ENCODE measurements at regions not wholly inside any gene's neighbourhood (a gene's known extent, or its start where the extent isn't known, plus 50 kb on each side); places are given as distances from the start of the nearest gene placed in this dataset.

GRCh38 chr1:56382929-56383328 is 196.4 kb downstream of the PLPP3 start:
- CTCF ChIA-PET: interaction anchor here (1.0 kb wide), 1 partner anchor 13 kb away, joined by 4 read pairs; no protein-coding TSS in a partner anchor
- Histone ChIP-seq H3K4me1 (ENCODE audit: control extremely low read depth in 1 of 4, control insufficient read depth in 4 of 4, insufficient read depth in 4 of 4, low read length in 3 of 4) (peaks cover 0 to 13% (median 4%) of the 10 kb centered on the region in 4 experiments), H3K27me3 (replicated peaks in 2 of 5; ENCODE audit: control insufficient read depth in 4 of 5, insufficient read depth in 5 of 5, low read length in 4 of 5) (peaks cover 0 to under 1% (median 0%) of the 10 kb centered on the region in 5 experiments), H3K27ac (ENCODE audit: insufficient read depth in 1 of 2, low read depth in 1 of 2, low read length in 2 of 2, poor library complexity in 1 of 2, severe bottlenecking in 2 of 2) (no peak overlapping the region), H3K36me3 (ENCODE audit: control insufficient read depth in 4 of 4, insufficient read depth in 4 of 4, low read length in 3 of 4) (no peaks in the 10 kb centered on the region), H3K4me3 (ENCODE audit: control insufficient read depth in 1 of 7, extremely low read depth in 1 of 7, insufficient read depth in 4 of 7, low read depth in 2 of 7, low read length in 6 of 7) (no peak overlapping the region), H3K9me3 (ENCODE audit: control extremely low read depth in 1 of 5, control insufficient read depth in 4 of 5, insufficient read depth in 2 of 5, low read depth in 1 of 5, low read length in 4 of 5) (no peaks in the 10 kb centered on the region)
- no peak for DNase-seq
- 100% methylated on average over 4 of the region's 5 CpGs for WGBS (ENCODE audit: insufficient coverage)
- POLR2A ChIA-PET: no interaction called here

- CTCF ChIA-PET: no interaction called here
- no peaks in the 10 kb centered on the region for H3K9me3 ChIP-seq (ENCODE audit: control extremely low read depth in 1 of 5, control insufficient read depth in 4 of 5, insufficient read depth in 2 of 5, low read depth in 1 of 5, low read length in 4 of 5)
- 91% methylated on average over 3 of the region's 4 CpGs for WGBS (ENCODE audit: insufficient coverage)
Observed at GRCh38 chr1:56380531-56380930, 198.8 kb downstream of the PLPP3 start.

GRCh38 chr1:56378341-56379070 is 200.9 kb downstream of the PLPP3 start:
- ChIA-PET POLR2A (no interaction called here), CTCF (no interaction called here)
- no peak for DNase-seq
- no peak overlapping the region for H3K4me3 ChIP-seq (ENCODE audit: control insufficient read depth in 1 of 7, extremely low read depth in 1 of 7, insufficient read depth in 4 of 7, low read depth in 2 of 7, low read length in 6 of 7)
- no peak overlapping the region for H3K27ac ChIP-seq (ENCODE audit: insufficient read depth in 1 of 2, low read depth in 1 of 2, low read length in 2 of 2, poor library complexity in 1 of 2, severe bottlenecking in 2 of 2)
- H3K4me1 ChIP-seq (ENCODE audit: control extremely low read depth in 1 of 4, control insufficient read depth in 4 of 4, insufficient read depth in 4 of 4, low read length in 3 of 4): peaks cover 0 to 7% (median 2%) of the 10 kb centered on the region in 4 experiments
- 89% methylated on average over 5 of the region's 6 CpGs for WGBS (ENCODE audit: insufficient coverage)
- no peaks in the 10 kb centered on the region for H3K9me3 ChIP-seq (ENCODE audit: control extremely low read depth in 1 of 5, control insufficient read depth in 4 of 5, insufficient read depth in 2 of 5, low read depth in 1 of 5, low read length in 4 of 5)
- peaks cover 0 to 8% (median 0%) of the 10 kb centered on the region in 5 experiments for H3K27me3 ChIP-seq (replicated peaks in 2 of 5; ENCODE audit: control insufficient read depth in 4 of 5, insufficient read depth in 5 of 5, low read length in 4 of 5)
- no peaks in the 10 kb centered on the region for H3K36me3 ChIP-seq (ENCODE audit: control insufficient read depth in 4 of 4, insufficient read depth in 4 of 4, low read length in 3 of 4)

More at GRCh38 chr1:56380531-56380930, 198.8 kb downstream of the PLPP3 start:
- POLR2A ChIA-PET: interaction anchor here (0.6 kb wide), 1 partner anchor 1608 kb away, joined by 3 read pairs; no protein-coding TSS in a partner anchor
- peaks cover 0 to 2% (median 0%) of the 10 kb centered on the region in 5 experiments for H3K27me3 ChIP-seq (replicated peaks in 2 of 5; ENCODE audit: control insufficient read depth in 4 of 5, insufficient read depth in 5 of 5, low read length in 4 of 5)
- H3K36me3 ChIP-seq (ENCODE audit: control insufficient read depth in 4 of 4, insufficient read depth in 4 of 4, low read length in 3 of 4): no peaks in the 10 kb centered on the region
- no peak for DNase-seq
- H3K27ac ChIP-seq (ENCODE audit: insufficient read depth in 1 of 2, low read depth in 1 of 2, low read length in 2 of 2, poor library complexity in 1 of 2, severe bottlenecking in 2 of 2): no peak overlapping the region
- no peak overlapping the region for H3K4me3 ChIP-seq (ENCODE audit: control insufficient read depth in 1 of 7, extremely low read depth in 1 of 7, insufficient read depth in 4 of 7, low read depth in 2 of 7, low read length in 6 of 7)
- peaks cover 0 to 7% (median 2%) of the 10 kb centered on the region in 4 experiments for H3K4me1 ChIP-seq (ENCODE audit: control extremely low read depth in 1 of 4, control insufficient read depth in 4 of 4, insufficient read depth in 4 of 4, low read length in 3 of 4)

GRCh38 chr1:56377431-56377830 is 201.9 kb downstream of the PLPP3 start:
- CTCF ChIA-PET: no interaction called here
- Histone ChIP-seq H3K27ac (ENCODE audit: insufficient read depth in 1 of 2, low read depth in 1 of 2, low read length in 2 of 2, poor library complexity in 1 of 2, severe bottlenecking in 2 of 2) (no peak overlapping the region), H3K4me3 (ENCODE audit: control insufficient read depth in 1 of 7, extremely low read depth in 1 of 7, insufficient read depth in 4 of 7, low read depth in 2 of 7, low read length in 6 of 7) (no peak overlapping the region), H3K9me3 (ENCODE audit: control extremely low read depth in 1 of 5, control insufficient read depth in 4 of 5, insufficient read depth in 2 of 5, low read depth in 1 of 5, low read length in 4 of 5) (no peaks in the 10 kb centered on the region), H3K36me3 (ENCODE audit: control insufficient read depth in 4 of 4, insufficient read depth in 4 of 4, low read length in 3 of 4) (no peaks in the 10 kb centered on the region), H3K4me1 (ENCODE audit: control extremely low read depth in 1 of 4, control insufficient read depth in 4 of 4, insufficient read depth in 4 of 4, low read length in 3 of 4) (peaks cover 0 to 7% (median 2%) of the 10 kb centered on the region in 4 experiments), H3K27me3 (replicated peaks in 2 of 5; ENCODE audit: control insufficient read depth in 4 of 5, insufficient read depth in 5 of 5, low read length in 4 of 5) (peaks cover 0 to 8% (median 0%) of the 10 kb centered on the region in 5 experiments)
- no CpG with 5 or more reads among the region's 2 CpGs for WGBS (ENCODE audit: insufficient coverage)
- no peak for DNase-seq
- POLR2A ChIA-PET: no interaction called here

- Histone ChIP-seq H3K27me3 (replicated peaks in 2 of 5; ENCODE audit: control insufficient read depth in 4 of 5, insufficient read depth in 5 of 5, low read length in 4 of 5) (peaks cover 0 to 8% (median 0%) of the 10 kb centered on the region in 5 experiments), H3K9me3 (ENCODE audit: control extremely low read depth in 1 of 5, control insufficient read depth in 4 of 5, insufficient read depth in 2 of 5, low read depth in 1 of 5, low read length in 4 of 5) (no peaks in the 10 kb centered on the region), H3K27ac (ENCODE audit: insufficient read depth in 1 of 2, low read depth in 1 of 2, low read length in 2 of 2, poor library complexity in 1 of 2, severe bottlenecking in 2 of 2) (no peak overlapping the region), H3K36me3 (ENCODE audit: control insufficient read depth in 4 of 4, insufficient read depth in 4 of 4, low read length in 3 of 4) (no peaks in the 10 kb centered on the region), H3K4me1 (ENCODE audit: control extremely low read depth in 1 of 4, control insufficient read depth in 4 of 4, insufficient read depth in 4 of 4, low read length in 3 of 4) (peaks cover 0 to 7% (median 2%) of the 10 kb centered on the region in 4 experiments), H3K4me3 (ENCODE audit: control insufficient read depth in 1 of 7, extremely low read depth in 1 of 7, insufficient read depth in 4 of 7, low read depth in 2 of 7, low read length in 6 of 7) (no peak overlapping the region)
- CTCF ChIA-PET: no interaction called here
- POLR2A ChIA-PET: no interaction called here
- DNase-seq: peak in 2 of 3 donors; percentile 17 to 23
- 2% methylated on average over 7 of the region's 7 CpGs for WGBS (ENCODE audit: insufficient coverage)
Observed at GRCh38 chr1:56376188-56376984, 203.0 kb downstream of the PLPP3 start.

- no peak overlapping the region for H3K4me3 ChIP-seq (ENCODE audit: control insufficient read depth in 1 of 7, extremely low read depth in 1 of 7, insufficient read depth in 4 of 7, low read depth in 2 of 7, low read length in 6 of 7)
- POLR2A ChIA-PET: no interaction called here
- H3K36me3 ChIP-seq (ENCODE audit: control insufficient read depth in 4 of 4, insufficient read depth in 4 of 4, low read length in 3 of 4): no peaks in the 10 kb centered on the region
- H3K27ac ChIP-seq (ENCODE audit: insufficient read depth in 1 of 2, low read depth in 1 of 2, low read length in 2 of 2, poor library complexity in 1 of 2, severe bottlenecking in 2 of 2): no peak overlapping the region
- H3K4me1 ChIP-seq (ENCODE audit: control extremely low read depth in 1 of 4, control insufficient read depth in 4 of 4, insufficient read depth in 4 of 4, low read length in 3 of 4): peaks cover 0 to 7% (median 2%) of the 10 kb centered on the region in 4 experiments
- H3K9me3 ChIP-seq (ENCODE audit: control extremely low read depth in 1 of 5, control insufficient read depth in 4 of 5, insufficient read depth in 2 of 5, low read depth in 1 of 5, low read length in 4 of 5): no peaks in the 10 kb centered on the region
- DNase-seq: no peak
- WGBS (ENCODE audit: insufficient coverage): 34% methylated on average over 2 of the region's 5 CpGs
- CTCF ChIA-PET: no interaction called here
- peaks cover 0 to 8% (median 0%) of the 10 kb centered on the region in 5 experiments for H3K27me3 ChIP-seq (replicated peaks in 2 of 5; ENCODE audit: control insufficient read depth in 4 of 5, insufficient read depth in 5 of 5, low read length in 4 of 5)
Observed at GRCh38 chr1:56375326-56375804, 204.0 kb downstream of the PLPP3 start.

Measured in common myeloid progenitor, CD34-positive (primary cell).